Gastroesophageal sphincter (tissue), 3 donors: ENCODE measurements at regions not wholly inside any gene's neighbourhood (a gene's known extent, or its start where the extent isn't known, plus 50 kb on each side); places are given as distances from the start of the nearest gene placed in this dataset.

ENCODE experiments used
- CTCF ChIP-seq, 4 experiments: fragments of 200-600 bp in 2 of 4; fragments of 450-650 bp in 2 of 4; sonication (generic) in 1 of 4; IDR thresholded peaks; one replicate each; pipeline ENCODE4 v1.5.1; 2017 to 2019; ENCODE audit warnings: antibody characterized with exemption in 4 of 4, mild to moderate bottlenecking in 2 of 4, moderate library complexity in 2 of 4
- EP300 ChIP-seq: sonication (generic); formaldehyde crosslinking; IDR thresholded peaks from one replicate; pipeline ENCODE4 v1.6.1; 2017; ENCODE audit warnings: antibody characterized with exemption, mild to moderate bottlenecking
- POLR2A ChIP-seq, 2 donors: fragments of 450-650 bp; IDR thresholded peaks; one replicate each; pipeline ENCODE4 v1.6.1; 2017; ENCODE audit warnings: antibody characterized with exemption in 2 of 2, mild to moderate bottlenecking in 2 of 2, moderate library complexity in 1 of 2

GRCh38 chr3:113092746-113093145 lies 102.0 kb downstream of the GTPBP8 start:
- TF ChIP-seq POLR2A (IDR thresholded peaks at IDR 0.05) (no peak), CTCF (IDR thresholded peaks at IDR 0.05) (no peak), EP300 (no peak)
